A673 (cell line): ENCODE measurements at regions not wholly inside any gene's neighbourhood (a gene's known extent, or its start where the extent isn't known, plus 50 kb on each side); places are given as distances from the start of the nearest gene placed in this dataset.

Experiments
- BruUV-seq: library from RNA; stranded (reverse); fragments of 400-500 nt; replicated peaks from 2 replicates; lab custom pipeline; 2021; lab: Mats Ljungman, UMichigan
- CTCF ChIA-PET: fragments of 300-600 bp; sonication (Branson Sonifier 250); formaldehyde crosslinking; loops from one replicate; lab custom pipeline; 2022; ENCODE audit warnings: antibody characterized with exemption; lab: Charles Lee
- POLR2A ChIA-PET: fragments of 300-600 bp; sonication (Branson Sonifier 250); formaldehyde crosslinking; loops from one replicate; lab custom pipeline; 2022; ENCODE audit warnings: antibody characterized with exemption; ENCODE audit not compliant: low non-redundant PET; lab: Charles Lee
- DNase-seq: peaks from one replicate; pipeline ENCODE4 v3.0.0-alpha.2; 2015; ENCODE audit warnings: low spot score
- H3K27ac ChIP-seq: fragments of 200-600 bp; sonication (generic); 2 replicates; pipeline ENCODE4 v1.5.1; 2016; ENCODE audit warnings: mixed run types, low read depth, mild to moderate bottlenecking, mixed read lengths, antibody characterized with exemption, low read length; ENCODE audit not compliant: poor library complexity, severe bottlenecking
- H3K27me3 ChIP-seq: fragments of 200-600 bp; sonication (generic); replicated peaks from 2 replicates; pipeline ENCODE4 v1.6.1; 2017; ENCODE audit warnings: mixed run types, low read depth, mild to moderate bottlenecking, mixed read lengths, antibody characterized with exemption, low read length; ENCODE audit not compliant: insufficient read depth, poor library complexity
- H3K36me3 ChIP-seq: fragments of 200-600 bp; sonication (generic); 2 replicates; pipeline ENCODE4 v1.6.1; 2016; ENCODE audit warnings: mixed run types, mild to moderate bottlenecking, mixed read lengths, antibody characterized with exemption, low read length; ENCODE audit not compliant: insufficient read depth, poor library complexity, severe bottlenecking
- H3K4me1 ChIP-seq: fragments of 200-600 bp; sonication (generic); 2 replicates; pipeline ENCODE4 v1.6.1; 2017; ENCODE audit warnings: mixed run types, mild to moderate bottlenecking, mixed read lengths, antibody characterized with exemption, low read length; ENCODE audit not compliant: insufficient read depth, poor library complexity, severe bottlenecking
- H3K4me3 ChIP-seq: fragments of 200-600 bp; sonication (generic); 2 replicates; pipeline ENCODE4 v1.5.1; 2016; ENCODE audit warnings: low read depth, mixed run types, mild to moderate bottlenecking, mixed read lengths, low read length; ENCODE audit not compliant: poor library complexity, severe bottlenecking
- H3K9me3 ChIP-seq: fragments of 200-600 bp; sonication (generic); 2 replicates; pipeline ENCODE4 v1.6.1; 2016; ENCODE audit warnings: mixed run types, low read depth, mild to moderate bottlenecking, mixed read lengths, antibody characterized with exemption, low read length; ENCODE audit not compliant: poor library complexity, severe bottlenecking
- CTCF ChIP-seq: fragments of 300-800, 200-600 bp; sonication (generic); conservative IDR thresholded peaks from 2 replicates; pipeline ENCODE4 v1.5.1; 2017; ENCODE audit warnings: low read depth, mild to moderate bottlenecking, antibody characterized with exemption, low read length, moderate library complexity, mixed read lengths
- EZH2 ChIP-seq: fragments of 200-600 bp; sonication (generic); IDR thresholded peaks from 2 replicates; pipeline ENCODE4 v1.6.1; 2017; ENCODE audit warnings: borderline replicate concordance, low read depth, mild to moderate bottlenecking, mixed read lengths, antibody characterized with exemption, low read length; ENCODE audit not compliant: poor library complexity, severe bottlenecking
- intact Hi-C: fragments of 100-400 bp; cut with micrococcal nuclease; formaldehyde crosslinking; loops from one replicate; pipeline ENCODE4 v1.10.0; 2022; ENCODE audit not compliant: unreplicated experiment

DNA sequence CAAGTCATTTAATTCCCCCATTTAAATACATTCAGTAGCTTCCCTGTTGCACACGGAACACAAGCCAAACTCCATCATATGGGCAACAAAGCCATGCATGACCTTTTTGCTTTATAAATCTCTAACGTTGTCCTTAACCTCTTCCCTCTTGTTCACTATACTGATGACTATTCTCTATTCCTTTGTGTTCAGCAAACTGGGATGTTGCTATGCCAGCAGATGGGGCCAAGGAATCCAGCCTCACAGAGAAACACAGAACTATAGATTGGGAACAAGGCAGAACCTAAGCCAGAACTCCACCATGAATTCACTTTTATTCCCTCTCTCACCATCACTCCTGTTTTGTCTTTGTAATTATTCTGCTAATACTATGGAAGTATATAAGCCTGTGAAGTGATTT, 398.4 kb downstream of the TUSC7 start:
- BruUV-seq: no TSS peak
- H3K4me3 ChIP-seq: no peak overlapping the region
- no peak for DNase-seq
- intact Hi-C loops: no loop called here
- TF ChIP-seq EZH2 (no peak), CTCF (no peak)
- no peaks in the 10 kb centered on the region for H3K4me1 ChIP-seq
- no peaks in the 10 kb centered on the region for H3K9me3 ChIP-seq
- H3K27me3 ChIP-seq: no peaks in the 10 kb centered on the region
- no peak overlapping the region for H3K27ac ChIP-seq
- no peaks in the 10 kb centered on the region for H3K36me3 ChIP-seq
- POLR2A ChIA-PET: no interaction called here
- CTCF ChIA-PET: no interaction called here

GRCh38 chr3:117109178-117109577, 399.6 kb downstream of the TUSC7 start:
- Histone ChIP-seq H3K27me3 (no peaks in the 10 kb centered on the region), H3K9me3 (no peaks in the 10 kb centered on the region), H3K27ac (no peak overlapping the region), H3K4me3 (no peak overlapping the region), H3K36me3 (no peaks in the 10 kb centered on the region), H3K4me1 (no peaks in the 10 kb centered on the region)
- intact Hi-C loops: no loop called here
- no peak for DNase-seq
- ChIA-PET CTCF (no interaction called here), POLR2A (no interaction called here)
- TF ChIP-seq CTCF (no peak), EZH2 (no peak)
- BruUV-seq: no TSS peak

GRCh38 chr3:117114517-117115265, 405.1 kb downstream of the TUSC7 start:
- H3K36me3 ChIP-seq: no peaks in the 10 kb centered on the region
- no peaks in the 10 kb centered on the region for H3K4me1 ChIP-seq
- BruUV-seq: no TSS peak
- intact Hi-C loops: no loop called here
- H3K4me3 ChIP-seq: no peak overlapping the region
- no peak for DNase-seq
- H3K27me3 ChIP-seq: no peaks in the 10 kb centered on the region
- no peak for TF ChIP-seq CTCF
- no peak for TF ChIP-seq EZH2
- no peaks in the 10 kb centered on the region for H3K9me3 ChIP-seq
- H3K27ac ChIP-seq: no peak overlapping the region
- ChIA-PET POLR2A (interaction anchor here (0.5 kb wide), 2 partner anchors 85 to 580 kb away, joined by 3 to 7 read pairs; no protein-coding TSS in a partner anchor), CTCF (no interaction called here)
